AG08396 (cell line): ENCODE measurements at regions not wholly inside any gene's neighbourhood (a gene's known extent, or its start where the extent isn't known, plus 50 kb on each side); places are given as distances from the start of the nearest gene placed in this dataset.
"Not testable (repeated sequence)": the region's sequence is repeated elsewhere in the genome, so short reads cannot be mapped to it uniquely, and the experiment has no call there.

Source experiments
- DNase-seq: peaks from one replicate; pipeline ENCODE4 v3.0.0; 2012; ENCODE audit warnings: low spot score, mixed read lengths

- no peak for DNase-seq
Measured at GRCh38 chr4:87901422-87901992, 68.7 kb downstream of the MEPE start.

- DNase-seq: no peak
Measured at GRCh38 chr4:87904639-87905160, 70.8 kb upstream of the SPP1 start.

DNA sequence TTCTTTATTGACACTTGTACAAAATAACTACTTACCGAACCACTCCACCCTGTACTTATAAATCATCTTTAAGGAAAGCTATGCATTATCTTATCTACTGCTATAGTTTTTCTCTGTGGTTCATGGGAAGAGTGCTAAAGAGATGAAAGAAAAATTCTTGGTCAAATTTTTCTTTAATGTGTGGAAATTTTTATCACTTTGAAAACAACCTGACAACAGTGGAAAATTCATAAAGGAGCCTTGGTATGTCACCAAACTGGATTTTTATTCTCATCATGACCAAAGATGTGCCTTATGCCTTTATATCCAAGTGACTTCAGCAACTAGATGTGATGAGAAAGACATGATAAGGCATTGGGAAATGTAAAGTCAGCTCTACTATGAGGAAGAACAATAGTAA, 67.2 kb upstream of the SPP1 start:
- DNase-seq: no peak

DNA sequence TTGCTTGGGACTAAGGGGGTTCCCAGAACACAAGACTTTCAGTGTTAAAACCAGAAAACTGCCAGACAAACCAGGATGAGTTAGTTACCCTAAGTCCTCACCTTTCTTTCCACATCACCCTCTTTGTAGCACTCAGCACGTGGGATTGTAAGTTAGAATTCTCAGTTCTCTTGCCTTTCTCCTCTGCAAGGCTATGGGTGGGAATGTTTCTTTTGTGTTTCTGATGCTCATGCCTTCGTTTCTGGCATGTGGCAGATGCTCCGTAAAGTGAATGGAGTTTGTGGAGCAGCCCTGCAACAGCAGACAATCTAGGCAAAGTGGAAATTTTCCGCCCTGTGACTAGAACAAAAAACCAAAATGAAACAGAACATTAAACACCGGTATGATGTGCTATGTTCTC, 64.7 kb upstream of the SPP1 start:
- no peak for DNase-seq

GRCh38 chr4:87911252-87911774, 64.2 kb upstream of the SPP1 start:
- no peak for DNase-seq

GRCh38 chr4:87912164-87913004, 63.1 kb upstream of the SPP1 start:
- no peak for DNase-seq

DNA sequence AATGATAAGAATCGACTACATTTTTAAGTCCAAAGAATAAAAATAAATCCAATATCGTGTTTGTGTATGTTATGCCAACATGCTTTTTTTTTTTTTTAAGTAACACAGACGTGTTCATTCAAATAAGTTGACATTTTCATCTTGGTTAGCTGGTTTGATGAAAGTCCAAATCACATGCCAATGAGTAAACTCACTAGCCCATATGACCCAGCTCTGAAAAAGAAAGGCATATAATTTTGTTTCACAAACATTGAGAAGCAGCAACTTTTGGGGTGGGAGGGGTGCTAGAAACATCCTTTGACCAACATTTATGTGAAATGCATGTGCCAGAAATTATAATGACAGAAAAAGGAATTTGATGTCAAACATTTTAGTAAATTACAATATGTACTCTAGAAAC, 61.6 kb upstream of the SPP1 start:
- DNase-seq: peak; percentile 6

DNA sequence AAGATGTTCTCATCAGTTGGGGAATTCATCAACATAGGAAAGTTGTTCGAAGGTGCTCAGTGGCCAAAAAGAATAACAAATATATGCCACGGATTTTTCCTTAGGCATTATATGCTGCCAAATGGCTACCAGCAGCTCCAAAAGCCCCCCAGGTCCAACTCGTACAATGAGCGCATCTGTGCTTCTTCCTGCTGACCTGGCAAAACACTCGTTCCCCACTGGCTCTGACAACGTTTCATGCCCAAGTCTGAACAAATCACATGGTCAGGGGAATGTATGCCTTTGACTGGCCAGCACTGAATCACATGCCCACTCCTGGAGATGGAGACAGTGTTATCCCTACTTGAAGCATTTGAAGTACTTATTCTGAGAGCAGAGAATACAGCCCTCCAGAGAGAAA, 59.9 kb upstream of the SPP1 start:
- DNase-seq: no peak

DNA sequence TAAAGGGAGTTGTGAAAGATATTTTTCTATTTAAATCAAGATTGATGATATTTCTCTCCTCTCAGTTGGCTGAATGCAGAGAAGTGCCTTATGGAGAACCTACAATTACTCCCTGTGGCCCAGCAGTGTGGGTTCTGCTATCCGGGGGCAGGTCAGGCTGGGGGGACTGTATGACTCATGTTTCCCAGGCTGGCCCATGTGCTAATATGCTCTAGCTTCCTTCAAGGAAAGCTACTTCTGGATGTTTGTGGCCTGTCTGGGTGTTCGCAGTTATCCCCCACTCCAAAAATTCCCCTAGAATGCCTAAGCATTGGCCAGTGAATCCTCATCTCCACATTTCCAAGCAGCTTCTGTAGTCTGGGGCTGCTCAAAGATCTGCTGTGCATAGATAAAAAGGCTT, 58.9 kb upstream of the SPP1 start:
- no peak for DNase-seq

- not testable (repeated sequence) for DNase-seq
Measured at GRCh38 chr4:87917911-87918310, 57.6 kb upstream of the SPP1 start.

DNA sequence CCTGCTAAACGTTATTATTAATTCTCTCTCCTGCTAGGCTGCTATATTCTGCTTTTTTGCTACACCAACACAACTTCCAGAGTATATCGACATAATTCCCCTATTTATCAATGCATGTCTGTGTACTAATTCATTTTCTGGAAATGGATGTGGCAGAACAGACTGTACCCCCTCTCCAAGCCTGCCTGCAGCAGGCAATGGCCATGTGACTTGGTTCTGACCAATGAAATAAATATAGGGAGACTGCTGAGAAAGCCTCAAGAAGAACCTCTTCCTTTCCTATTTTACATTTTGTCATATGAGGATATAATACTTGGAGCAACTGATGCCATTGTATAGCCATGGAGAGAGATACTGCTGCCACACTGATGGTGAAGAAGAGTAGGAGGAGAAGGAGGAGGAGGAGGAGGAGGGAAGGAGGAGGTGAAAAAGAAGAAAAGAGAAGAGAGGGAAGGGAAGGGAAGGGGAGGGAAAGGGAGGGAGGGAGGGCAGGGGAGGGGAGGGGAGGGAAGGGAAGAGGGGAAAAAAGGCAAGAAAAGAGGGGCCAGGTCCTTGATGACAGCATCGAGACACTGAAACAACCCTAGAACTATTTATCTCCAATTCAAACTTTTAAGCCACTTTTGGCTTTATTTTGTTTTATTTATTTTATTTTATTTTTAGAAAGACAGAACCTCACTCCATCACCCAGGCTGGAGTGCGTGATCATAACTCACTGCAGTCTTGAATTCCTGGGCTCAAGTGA, 57.0 kb upstream of the SPP1 start:
- no peak for DNase-seq

GRCh38 chr4:87919304-87919703, 56.2 kb upstream of the SPP1 start:
- DNase-seq: not testable (repeated sequence)

- no peak for DNase-seq
Measured at GRCh38 chr4:87919941-87920340, 55.6 kb upstream of the SPP1 start.

- DNase-seq: no peak
Measured at GRCh38 chr4:87920478-87920877, 55.0 kb upstream of the SPP1 start.

GRCh38 chr4:87921626-87922479, 53.7 kb upstream of the SPP1 start:
- DNase-seq: not testable (repeated sequence)

- not testable (repeated sequence) for DNase-seq
Measured at GRCh38 chr4:87924146-87924545, 51.4 kb upstream of the SPP1 start.
